Lung (tissue), 11 donors: ENCODE measurements at regions not wholly inside any gene's neighbourhood (a gene's known extent, or its start where the extent isn't known, plus 50 kb on each side); places are given as distances from the start of the nearest gene placed in this dataset.

ENCODE experiments used
- ATAC-seq: fragments of 200-7000 bp; cut with Tn5 transposase; one replicate; pipeline ENCODE4 v1.9.1; 2020; ENCODE audit warnings: moderate number of reproducible peaks; ENCODE audit not compliant: insufficient read depth, low FRiP score
- DNase-seq, 3 donors: peaks; one replicate each; pipeline ENCODE4 v3.0.0-alpha.2; 2013 to 2017
- H3K27ac ChIP-seq, 2 donors: one replicate each; pipeline ENCODE4 v1.5.1; 2013; ENCODE audit warnings: mild to moderate bottlenecking in 2 of 2, moderate library complexity in 2 of 2, control low read depth in 1 of 2, inconsistent platforms in 1 of 2, low read depth in 1 of 2, low read length in 1 of 2
- H3K27me3 ChIP-seq, 3 donors: one replicate each; pipeline ENCODE4 v1.5.1; 2013; ENCODE audit warnings: low read length in 2 of 3; ENCODE audit not compliant: control insufficient read depth in 3 of 3, insufficient read depth in 3 of 3
- H3K36me3 ChIP-seq, 4 donors: one replicate each; pipeline ENCODE4 v1.5.1; 2013; ENCODE audit warnings: low read length in 4 of 4, mild to moderate bottlenecking in 1 of 4, moderate library complexity in 1 of 4; ENCODE audit not compliant: control insufficient read depth in 4 of 4, insufficient read depth in 4 of 4
- H3K4me1 ChIP-seq, 5 donors: one replicate each; pipeline ENCODE4 v1.5.1; 2013; ENCODE audit warnings: low read length in 5 of 5, mild to moderate bottlenecking in 2 of 5, moderate library complexity in 1 of 5; ENCODE audit not compliant: control insufficient read depth in 5 of 5, insufficient read depth in 5 of 5
- H3K4me3 ChIP-seq: one replicate; pipeline ENCODE4 v1.5.1; 2013; ENCODE audit warnings: mild to moderate bottlenecking, control low read depth, moderate library complexity
- H3K9ac ChIP-seq, 2 donors: one replicate each; pipeline ENCODE4 v1.5.1; 2013; ENCODE audit warnings: low read length in 2 of 2, control low read depth in 1 of 2; ENCODE audit not compliant: insufficient read depth in 1 of 2
- H3K9me3 ChIP-seq, 4 donors: one replicate each; pipeline ENCODE4 v1.5.1; 2013; ENCODE audit warnings: low read length in 3 of 4, mild to moderate bottlenecking in 1 of 4, moderate library complexity in 1 of 4; ENCODE audit not compliant: control insufficient read depth in 4 of 4, insufficient read depth in 3 of 4
- CTCF ChIP-seq: IDR thresholded peaks from 2 replicates; pipeline ENCODE4 v1.5.1; 2012; ENCODE audit warnings: mild to moderate bottlenecking; ENCODE audit errors: control extremely low read depth, extremely low read depth
- WGBS, 2 donors: extraction: QIAGEN DNeasy Blood & Tissue Kit; methylation state at CpG; one replicate each; pipeline ENCODE4 v1.1.7; 2013; 5-methylcytosine and 5-hydroxymethylcytosine counted together
- donor health status: control.
- donor health status: control.
- donor health status: Bipolar disorder and iron deficiency.
- donor health status: healthy.
- donor health status: DM: yes; HTN: yes; CAD: no.

GRCh38 chr6:163706500-163707087 lies 292.1 kb downstream of the QKI start:
- no peaks in the 10 kb centered on the region for H3K27me3 ChIP-seq
- TF ChIP-seq CTCF, result no peak
- no peak overlapping the region for H3K4me3 ChIP-seq
- ATAC-seq (no peak), DNase-seq (no peak)
- peaks cover 0 to 30% (median 7%) of the 10 kb centered on the region in 5 donors for H3K4me1 ChIP-seq
- WGBS, 2 donors, result 87 to 91% methylated on average over 6 of the region's 6 CpGs
- H3K9me3 ChIP-seq, result peaks cover 0 to 2% (median under 1%) of the 10 kb centered on the region in 4 donors
- H3K9ac ChIP-seq, result no peak overlapping the region
- no peak overlapping the region for H3K27ac ChIP-seq
- H3K36me3 ChIP-seq, result no peaks in the 10 kb centered on the region

DNA sequence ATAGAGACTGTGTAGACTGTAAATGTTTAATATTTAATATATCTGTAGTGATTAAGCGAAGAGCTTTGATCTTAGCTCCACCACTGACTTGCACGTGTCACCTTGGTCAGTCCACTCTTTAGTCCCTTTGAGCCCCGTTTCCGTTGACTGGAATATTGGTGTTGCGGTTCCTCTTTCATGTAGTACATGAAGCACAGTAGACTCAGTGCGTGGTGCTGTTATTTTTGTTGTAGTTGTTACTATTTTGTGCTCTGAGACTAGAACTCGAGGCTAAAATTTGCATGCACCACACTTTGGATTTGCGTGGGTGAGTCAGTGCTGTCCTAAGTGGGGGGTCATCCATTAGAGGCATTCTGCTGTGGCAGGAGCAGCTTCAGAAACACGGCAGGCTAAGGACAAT lies 291.4 kb downstream of the QKI start:
- H3K27ac ChIP-seq, result no peak overlapping the region
- H3K9ac ChIP-seq, result no peak overlapping the region
- no peak for ATAC-seq
- WGBS, 2 donors, result 88 to 91% methylated on average over 9 of the region's 9 CpGs
- peaks cover 0 to 23% (median 7%) of the 10 kb centered on the region in 5 donors for H3K4me1 ChIP-seq
- no peak for TF ChIP-seq CTCF
- no peaks in the 10 kb centered on the region for H3K27me3 ChIP-seq
- H3K36me3 ChIP-seq, result no peaks in the 10 kb centered on the region
- H3K4me3 ChIP-seq, result no peak overlapping the region
- DNase-seq, result no peak
- peaks cover 0 to 2% (median under 1%) of the 10 kb centered on the region in 4 donors for H3K9me3 ChIP-seq

GRCh38 chr6:163702736-163703135 lies 288.2 kb downstream of the QKI start:
- Histone ChIP-seq H3K4me1 (peaks cover 0 to 14% (median 0%) of the 10 kb centered on the region in 5 donors), H3K27me3 (no peaks in the 10 kb centered on the region), H3K27ac (no peak overlapping the region), H3K9ac (no peak overlapping the region), H3K36me3 (no peaks in the 10 kb centered on the region), H3K4me3 (no peak overlapping the region), H3K9me3 (peaks cover 0 to 2% (median under 1%) of the 10 kb centered on the region in 4 donors)
- TF ChIP-seq CTCF, result no peak
- DNase-seq, result no peak
- WGBS, 2 donors, result 92 to 97% methylated on average over 3 of the region's 3 CpGs
- ATAC-seq, result no peak

GRCh38 chr6:163701762-163702161 lies 287.2 kb downstream of the QKI start:
- Histone ChIP-seq H3K9me3 (peaks cover 0 to 2% (median under 1%) of the 10 kb centered on the region in 4 donors), H3K36me3 (no peaks in the 10 kb centered on the region), H3K4me3 (no peak overlapping the region), H3K27me3 (no peaks in the 10 kb centered on the region), H3K27ac (no peak overlapping the region), H3K9ac (no peak overlapping the region), H3K4me1 (peaks cover 0 to 10% (median 0%) of the 10 kb centered on the region in 5 donors)
- WGBS, 2 donors, result 41 to 50% methylated on average over 4 of the region's 4 CpGs
- peak in 1 of 3 donors; percentile 35 for DNase-seq
- ATAC-seq, result no peak
- TF ChIP-seq CTCF, result no peak
